H1 (cell line): ENCODE measurements at regions not wholly inside any gene's neighbourhood (a gene's known extent, or its start where the extent isn't known, plus 50 kb on each side); places are given as distances from the start of the nearest gene placed in this dataset.

Experiments
- CTCF ChIA-PET: fragments of 300-600 bp; sonication (Branson Sonifier 250); formaldehyde crosslinking; loops from one replicate; lab custom pipeline; 2021; ENCODE audit not compliant: partially characterized antibody; lab: Charles Lee
- POLR2A ChIA-PET: fragments of 300-600 bp; sonication (Branson Sonifier 250); formaldehyde crosslinking; loops from one replicate; lab custom pipeline; 2021; ENCODE audit warnings: inconsistent platforms; ENCODE audit not compliant: partially characterized antibody; lab: Charles Lee
- DNase-seq, 2 experiments: peaks; one replicate each; pipeline versions ENCODE4 v3.0.0 to v3.0.0-alpha.2; 2010 to 2022; ENCODE audit warnings: low spot score in 2 of 2, low read depth in 1 of 2, mixed read lengths in 1 of 2
- FAIRE-seq: peaks from 2 replicates; lab custom pipeline; 2011; peaks lifted over from hg19 to GRCh38; lab: Jason Lieb, UNC
- H2AFZ ChIP-seq: 2 replicates; pipeline ENCODE4 v1.8.1; 2012; ENCODE audit warnings: low read length, inconsistent platforms
- H2AK5ac ChIP-seq: 2 replicates; pipeline ENCODE4 v1.6.1; 2013; ENCODE audit warnings: low read depth, low read length
- H2BK120ac ChIP-seq: replicated peaks from 2 replicates; pipeline ENCODE3; 2013; ENCODE audit warnings: low read depth, low read length, inconsistent platforms
- H2BK12ac ChIP-seq: 2 replicates; pipeline ENCODE4 v1.6.1; 2013; ENCODE audit warnings: low read depth, low read length
- H2BK15ac ChIP-seq: 2 replicates; pipeline ENCODE4 v1.6.1; 2013; ENCODE audit warnings: low read length
- H2BK20ac ChIP-seq: 2 replicates; pipeline ENCODE4 v1.6.1; 2013; ENCODE audit warnings: low read length
- H2BK5ac ChIP-seq: 2 replicates; pipeline ENCODE4 v1.6.1; 2013; ENCODE audit warnings: low read depth, low read length
- H3K14ac ChIP-seq: 2 replicates; pipeline ENCODE4 v1.6.1; 2013; ENCODE audit warnings: inconsistent platforms; ENCODE audit not compliant: insufficient read length
- H3K18ac ChIP-seq: 2 replicates; pipeline ENCODE4 v1.6.1; 2013; ENCODE audit warnings: low read length; ENCODE audit errors: extremely low read depth
- H3K23ac ChIP-seq: 2 replicates; pipeline ENCODE4 v1.6.1; 2013; ENCODE audit warnings: inconsistent platforms; ENCODE audit not compliant: insufficient read length
- H3K23me2 ChIP-seq: 2 replicates; pipeline ENCODE4 v1.6.1; 2013; ENCODE audit warnings: low read depth, low read length
- H3K27ac ChIP-seq: 2 replicates; pipeline ENCODE4 v1.6.1; 2011; ENCODE audit warnings: low read depth, low read length, inconsistent platforms
- H3K27me3 ChIP-seq, 4 experiments: replicated peaks in 1 of 4; 1 replicate in 1 of 4; 2 replicates in 3 of 4; pipeline versions ENCODE4 v1.6.1 to v1.8.1; 2011 to 2013; ENCODE audit warnings: low read length in 3 of 4, mild to moderate bottlenecking in 3 of 4, inconsistent platforms in 2 of 4, mixed read lengths in 2 of 4, moderate library complexity in 1 of 4; ENCODE audit not compliant: control insufficient read depth in 3 of 4, insufficient read depth in 3 of 4; ENCODE audit errors: extremely low read depth in 1 of 4
- H3K36me3 ChIP-seq, 4 experiments: 2 replicates each; pipeline versions ENCODE4 v1.6.1 to v1.8.1; 2011 to 2013; ENCODE audit warnings: mild to moderate bottlenecking in 4 of 4, low read length in 3 of 4, moderate library complexity in 2 of 4, control low read depth in 1 of 4, inconsistent platforms in 1 of 4; ENCODE audit not compliant: insufficient read depth in 4 of 4, control insufficient read depth in 2 of 4
- H3K4ac ChIP-seq: replicated peaks from 2 replicates; pipeline ENCODE3; 2013; ENCODE audit warnings: low read length, low read depth, mixed read lengths, inconsistent platforms; ENCODE audit not compliant: insufficient read length
- H3K4me1 ChIP-seq, 4 experiments: replicated peaks in 1 of 4; 1 replicate in 1 of 4; 2 replicates in 3 of 4; pipeline versions ENCODE4 v1.6.1 to v1.8.1; 2011 to 2013; ENCODE audit warnings: low read length in 3 of 4, inconsistent platforms in 2 of 4, mixed read lengths in 1 of 4; ENCODE audit not compliant: insufficient read depth in 4 of 4, control insufficient read depth in 3 of 4
- H3K4me2 ChIP-seq, 2 experiments: 2 replicates each; pipeline versions ENCODE4 v1.6.1 to v1.8.1; 2011 to 2013; ENCODE audit warnings: low read depth in 2 of 2, low read length in 2 of 2, control low read depth in 1 of 2, inconsistent platforms in 1 of 2, mild to moderate bottlenecking in 1 of 2; ENCODE audit not compliant: insufficient read depth in 1 of 2
- H3K4me3 ChIP-seq, 4 experiments: fragments of 200-600, 300-600 bp in 1 of 4; sonication (generic), shearing (Covaris generic), sonication (Bioruptor Twin) in 1 of 4; 2 replicates each; pipeline versions ENCODE4 v1.5.1 to v1.8.1; 2011 to 2016; ENCODE audit warnings: low read length in 4 of 4, low read depth in 3 of 4, control low read depth in 2 of 4, inconsistent platforms in 2 of 4, mild to moderate bottlenecking in 2 of 4, mixed read lengths in 1 of 4, moderate library complexity in 1 of 4; ENCODE audit not compliant: insufficient read depth in 2 of 4; ENCODE audit errors: extremely low read depth in 1 of 4
- H3K56ac ChIP-seq: replicated peaks from 2 replicates; pipeline ENCODE3; 2013; ENCODE audit warnings: low read depth, mild to moderate bottlenecking, mixed read lengths, low read length, inconsistent platforms; ENCODE audit not compliant: insufficient read length
- H3K79me1 ChIP-seq: 2 replicates; pipeline ENCODE4 v1.6.1; 2013; ENCODE audit warnings: low read depth, low read length, control low read depth
- H3K79me2 ChIP-seq, 2 experiments: 2 replicates each; pipeline versions ENCODE4 v1.6.1 to v1.8.1; 2012 to 2013; ENCODE audit warnings: low read length in 2 of 2, mild to moderate bottlenecking in 2 of 2, inconsistent platforms in 1 of 2; ENCODE audit not compliant: insufficient read depth in 2 of 2, control insufficient read depth in 1 of 2
- H3K9ac ChIP-seq, 4 experiments: replicated peaks in 1 of 4; 1 replicate in 1 of 4; 2 replicates in 3 of 4; pipeline versions ENCODE4 v1.6.1 to v1.8.1; 2011 to 2013; ENCODE audit warnings: low read depth in 3 of 4, low read length in 3 of 4, control low read depth in 2 of 4, mild to moderate bottlenecking in 2 of 4, moderate library complexity in 2 of 4, inconsistent platforms in 1 of 4; ENCODE audit errors: extremely low read depth in 1 of 4
- H3K9me3 ChIP-seq, 2 experiments: 2 replicates each; pipeline versions ENCODE4 v1.6.1 to v1.8.1; 2012 to 2013; ENCODE audit warnings: mild to moderate bottlenecking in 2 of 2, moderate library complexity in 2 of 2, control low read depth in 1 of 2, inconsistent platforms in 1 of 2, low read depth in 1 of 2, low read length in 1 of 2, mixed read lengths in 1 of 2; ENCODE audit not compliant: insufficient read depth in 2 of 2
- H4K20me1 ChIP-seq, 2 experiments: replicated peaks in 1 of 2; 2 replicates each; pipeline versions ENCODE3 to v1.8.1; 2011 to 2013; ENCODE audit warnings: inconsistent platforms in 2 of 2, low read length in 2 of 2, mild to moderate bottlenecking in 1 of 2; ENCODE audit not compliant: insufficient read depth in 2 of 2, control insufficient read depth in 1 of 2
- H4K5ac ChIP-seq: 2 replicates; pipeline ENCODE4 v1.6.1; 2013; ENCODE audit warnings: low read length, low read depth, mixed read lengths, inconsistent platforms; ENCODE audit not compliant: insufficient read length
- H4K8ac ChIP-seq: 2 replicates; pipeline ENCODE4 v1.8.0; 2013; ENCODE audit warnings: mild to moderate bottlenecking, moderate library complexity, low read length, inconsistent platforms; ENCODE audit not compliant: insufficient read depth; ENCODE audit errors: extremely low read depth
- H4K91ac ChIP-seq: replicated peaks from 2 replicates; pipeline ENCODE3; 2013; ENCODE audit warnings: low read length, mixed read lengths, inconsistent platforms; ENCODE audit not compliant: insufficient read length
- ASH2L ChIP-seq: fragments of 200-600, 300-600 bp; sonication (generic); IDR thresholded peaks from one replicate; pipeline ENCODE4 v1.7.1; 2017; ENCODE audit warnings: low read length
- BRCA1 ChIP-seq: IDR thresholded peaks from 2 replicates; pipeline ENCODE4 v1.6.1; 2012; ENCODE audit warnings: low read depth, low read length, improper control_type of control experiment
- CREB1 ChIP-seq: IDR thresholded peaks from 2 replicates; pipeline ENCODE4 v1.6.1; 2012; ENCODE audit warnings: inconsistent platforms
- EGR1 ChIP-seq: IDR thresholded peaks from 2 replicates; pipeline ENCODE4 v1.6.1; 2011; ENCODE audit warnings: low read depth, low read length, borderline replicate concordance
- HDAC6 ChIP-seq: IDR thresholded peaks from one replicate; pipeline ENCODE4 v1.7.1; 2012; ENCODE audit warnings: low read depth, mild to moderate bottlenecking, inconsistent platforms, low read length, moderate library complexity
- JUN ChIP-seq: IDR thresholded peaks from 2 replicates; pipeline ENCODE4 v1.6.1; 2011; ENCODE audit warnings: low read depth, mild to moderate bottlenecking, improper control_type of control experiment, low read length
- KDM5A ChIP-seq: fragments of 200-600 bp; IDR thresholded peaks from 2 replicates; pipeline ENCODE4 v1.7.1; 2012; ENCODE audit warnings: mild to moderate bottlenecking, low read length, inconsistent platforms, mixed read lengths
- POLR2A ChIP-seq, 2 experiments: IDR thresholded peaks; 1 replicate in 1 of 2; 2 replicates in 1 of 2; pipeline ENCODE4 v1.6.1; 2011; ENCODE audit warnings: low read depth in 2 of 2, low read length in 2 of 2, mild to moderate bottlenecking in 2 of 2; ENCODE audit errors: control extremely low read depth in 1 of 2
- SAP30 ChIP-seq: fragments of 300-600 bp; sonication (generic); IDR thresholded peaks from 2 replicates; pipeline ENCODE4 v1.7.1; 2012; ENCODE audit warnings: low read length, moderate library complexity, mild to moderate bottlenecking, inconsistent platforms; ENCODE audit not compliant: insufficient read depth, insufficient replicate concordance
- SIX5 ChIP-seq: IDR thresholded peaks from 2 replicates; pipeline ENCODE4 v1.6.1; 2011; ENCODE audit warnings: mild to moderate bottlenecking, low read depth, low read length
- SP4 ChIP-seq: IDR thresholded peaks from 2 replicates; pipeline ENCODE4 v1.6.1; 2012; ENCODE audit warnings: low read length, inconsistent platforms
- SRF ChIP-seq: IDR thresholded peaks from 2 replicates; pipeline ENCODE4 v1.6.1; 2011; ENCODE audit warnings: mild to moderate bottlenecking, low read depth, low read length, moderate library complexity
- TAF7 ChIP-seq: optimal IDR thresholded peaks from 2 replicates; pipeline ENCODE3; 2011; ENCODE audit warnings: low read depth, mild to moderate bottlenecking, inconsistent platforms, low read length, moderate library complexity, borderline replicate concordance
- TBP ChIP-seq: IDR thresholded peaks from 2 replicates; pipeline ENCODE4 v1.6.1; 2011; ENCODE audit warnings: low read depth, low read length, improper control_type of control experiment
- TCF12 ChIP-seq: IDR thresholded peaks from 2 replicates; pipeline ENCODE4 v1.6.1; 2011; ENCODE audit warnings: low read depth, mild to moderate bottlenecking, low read length
- WGBS, 2 experiments: shearing (Covaris generic) in 1 of 2; methylation state at CpG; one replicate each; pipeline versions ENCODE4 v1.1.6 to v1.1.7; 2013 to 2015; ENCODE audit warnings: low lambda C conversion rate in 2 of 2, mixed read lengths in 2 of 2, inconsistent platforms in 1 of 2, low coverage in 1 of 2, missing lambda C conversion rate in 1 of 2; ENCODE audit not compliant: insufficient replicate concordance in 2 of 2, insufficient coverage in 1 of 2, insufficient read length in 1 of 2; ENCODE audit errors: extremely low coverage in 1 of 2, missing lambda C conversion rate in 1 of 2; 5-methylcytosine and 5-hydroxymethylcytosine counted together
- TF ChIP-seq, protein P1 (sequence below): IDR thresholded peaks from 2 replicates; pipeline ENCODE4 v1.6.1; 2011; ENCODE audit warnings: low read length, improper control_type of control experiment

DNA sequence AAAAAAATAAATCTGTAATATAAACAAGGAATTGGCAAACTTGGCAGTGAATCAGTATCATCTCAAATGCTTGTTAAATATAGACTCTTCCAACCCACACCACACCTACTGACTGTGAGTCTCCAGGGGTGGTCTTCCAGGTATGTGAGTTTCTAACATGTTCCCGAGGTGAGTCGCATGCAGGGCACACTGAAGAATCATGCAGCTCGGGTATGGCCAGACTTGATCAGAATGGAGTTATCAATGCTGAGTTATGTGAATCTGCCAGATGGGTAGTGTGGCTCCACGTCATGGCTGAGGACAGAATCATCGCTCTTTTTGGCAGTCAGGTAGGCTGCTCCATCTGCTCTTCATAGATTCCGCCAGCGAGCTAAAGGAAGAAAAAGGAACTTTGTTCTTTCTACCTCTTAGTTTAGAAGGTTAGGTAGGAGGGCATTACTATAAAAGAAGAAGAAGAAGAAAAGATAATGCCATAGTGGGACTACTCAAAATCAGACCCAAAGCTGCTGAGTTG, 1279.7 kb upstream of the ZEB2 start:
- H3K9ac ChIP-seq: no peak overlapping the region
- no peak overlapping the region for H3K27ac ChIP-seq
- no peak overlapping the region for H4K8ac ChIP-seq
- no peak overlapping the region for H4K91ac ChIP-seq
- no peak overlapping the region for H2BK15ac ChIP-seq
- H3K79me2 ChIP-seq: no peaks in the 10 kb centered on the region
- H2AFZ ChIP-seq: 0 out of 2 replicates have a peak overlapping the region, but pooled peaks have one; percentile 25
- H3K9me3 ChIP-seq: no peaks in the 10 kb centered on the region
- H3K56ac ChIP-seq: no peak overlapping the region
- H4K5ac ChIP-seq: no peak overlapping the region
- H3K23me2 ChIP-seq: no peaks in the 10 kb centered on the region
- no peak overlapping the region for H3K14ac ChIP-seq
- no peak overlapping the region for H3K18ac ChIP-seq
- H3K36me3 ChIP-seq: no peaks in the 10 kb centered on the region
- ChIA-PET POLR2A (no interaction called here), CTCF (no interaction called here)
- no peak overlapping the region for H3K23ac ChIP-seq
- H2BK120ac ChIP-seq: no peak overlapping the region
- H4K20me1 ChIP-seq: no peaks in the 10 kb centered on the region
- no peak overlapping the region for H3K4me2 ChIP-seq
- no peaks in the 10 kb centered on the region for H3K27me3 ChIP-seq
- H3K4ac ChIP-seq: no peak overlapping the region
- no peak overlapping the region for H2AK5ac ChIP-seq
- H3K79me1 ChIP-seq: no peaks in the 10 kb centered on the region
- H2BK20ac ChIP-seq: no peak overlapping the region
- no peak overlapping the region for H3K4me3 ChIP-seq
- H2BK5ac ChIP-seq: no peak overlapping the region
- DNase-seq (no peak), FAIRE-seq (no peak)
- H3K4me1 ChIP-seq: no peaks in the 10 kb centered on the region
- WGBS, 2 experiments: 91% methylated on average over 7 of the region's 7 CpGs; no CpG with 5 or more reads in 1 of the 2 experiments
- no peak overlapping the region for H2BK12ac ChIP-seq
- TF ChIP-seq SIX5: no peak
- no peak for TF ChIP-seq BRCA1
- no peak for TF ChIP-seq SAP30
- TF ChIP-seq SRF: no peak
- TF ChIP-seq HDAC6: no peak
- no peak for TF ChIP-seq POLR2A (IDR thresholded peaks at IDR 0.05; ENCODE audit: control extremely low read depth in 1 of 2, low read depth in 2 of 2, low read length in 2 of 2)
- TF ChIP-seq, protein P1, sequence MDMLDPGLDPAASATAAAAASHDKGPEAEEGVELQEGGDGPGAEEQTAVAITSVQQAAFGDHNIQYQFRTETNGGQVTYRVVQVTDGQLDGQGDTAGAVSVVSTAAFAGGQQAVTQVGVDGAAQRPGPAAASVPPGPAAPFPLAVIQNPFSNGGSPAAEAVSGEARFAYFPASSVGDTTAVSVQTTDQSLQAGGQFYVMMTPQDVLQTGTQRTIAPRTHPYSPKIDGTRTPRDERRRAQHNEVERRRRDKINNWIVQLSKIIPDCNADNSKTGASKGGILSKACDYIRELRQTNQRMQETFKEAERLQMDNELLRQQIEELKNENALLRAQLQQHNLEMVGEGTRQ: no peak
- no peak for TF ChIP-seq KDM5A
- no peak for TF ChIP-seq EGR1
- no peak for TF ChIP-seq CREB1
- TF ChIP-seq TAF7: no peak
- no peak for TF ChIP-seq SP4
- TF ChIP-seq TCF12: no peak
- no peak for TF ChIP-seq ASH2L
- TF ChIP-seq JUN: no peak
- no peak for TF ChIP-seq TBP
